HepG2 (cell line): ENCODE measurements at regions not wholly inside any gene's neighbourhood (a gene's known extent, or its start where the extent isn't known, plus 50 kb on each side); places are given as distances from the start of the nearest gene placed in this dataset.

ENCODE experiments used
- ATAC-seq: fragments of 200-7000 bp; cut with Tn5 transposase; 3 replicates; pipeline ENCODE4 v1.9.1; 2020; ENCODE audit warnings: mild to moderate bottlenecking, moderate library complexity
- BruUV-seq: library from RNA; stranded (reverse); fragments of 400-500 nt; replicated peaks from 2 replicates; lab custom pipeline; 2021; lab: Mats Ljungman, UMichigan
- CTCF ChIA-PET: fragments of 300-600 bp; formaldehyde crosslinking; extraction: SDS; loops from one replicate; lab custom pipeline; 2021; ENCODE audit warnings: low total read pairs, inconsistent platforms, low intra/inter-chr PET ratio; lab: Yijun Ruan, JAX
- POLR2A ChIA-PET: fragments of 350-600 bp; sonication (Branson Sonifier 250); formaldehyde crosslinking; loops from one replicate; lab custom pipeline; 2020; ENCODE audit warnings: antibody characterized with exemption, inconsistent platforms; lab: Yijun Ruan, JAX
- DNase-seq: peaks from one replicate; pipeline ENCODE4 v3.0.0-alpha.2; 2015; ENCODE audit warnings: low spot score
- FAIRE-seq: peaks from 3 replicates; lab custom pipeline; 2011; peaks lifted over from hg19 to GRCh38; lab: Jason Lieb, UNC
- H2AFZ ChIP-seq: one replicate; pipeline ENCODE4 v1.6.1; 2011; ENCODE audit warnings: low read length, inconsistent platforms
- H3K27ac ChIP-seq: fragments of 300-600 bp; 3 replicates; pipeline ENCODE4 v1.8.0; 2011; ENCODE audit warnings: mixed run types, mild to moderate bottlenecking, mixed read lengths, low read length, inconsistent platforms; ENCODE audit not compliant: insufficient read depth; ENCODE audit errors: extremely low read length
- H3K27me3 ChIP-seq, 2 experiments: fragments of 200-600 bp in 1 of 2; 2 replicates in 1 of 2; 3 replicates in 1 of 2; pipeline versions ENCODE4 v1.6.0 to v1.8.0; 2011; ENCODE audit warnings: low read length in 2 of 2, mild to moderate bottlenecking in 2 of 2, moderate library complexity in 2 of 2, inconsistent platforms in 1 of 2; ENCODE audit not compliant: insufficient read depth in 2 of 2, control insufficient read depth in 1 of 2
- H3K36me3 ChIP-seq, 2 experiments: fragments of 200-600 bp in 1 of 2; replicated peaks in 1 of 2; 2 replicates in 1 of 2; 3 replicates in 1 of 2; pipeline versions ENCODE4 v1.5.1 to v1.8.0; 2011; ENCODE audit warnings: low read length in 2 of 2, inconsistent platforms in 1 of 2; ENCODE audit not compliant: insufficient read depth in 2 of 2, control insufficient read depth in 1 of 2
- H3K4me1 ChIP-seq: 2 replicates; pipeline ENCODE4 v1.5.1; 2012; ENCODE audit warnings: low read length, inconsistent platforms; ENCODE audit not compliant: insufficient read depth
- H3K4me2 ChIP-seq: 2 replicates; pipeline ENCODE4 v1.6.0; 2011; ENCODE audit warnings: low read depth, low read length, inconsistent platforms
- H3K4me3 ChIP-seq, 3 experiments: fragments of 200-600 bp in 1 of 3; sonication (generic), shearing (Covaris generic) in 1 of 3; replicated peaks in 1 of 3; 2 replicates each; pipeline ENCODE4 v1.5.1; 2011 to 2016; ENCODE audit warnings: low read length in 3 of 3, inconsistent platforms in 2 of 3, low read depth in 2 of 3, mild to moderate bottlenecking in 2 of 3, control low read depth in 1 of 3, mixed read lengths in 1 of 3; ENCODE audit not compliant: insufficient read depth in 1 of 3
- H3K79me2 ChIP-seq: one replicate; pipeline ENCODE4 v1.6.1; 2011; ENCODE audit warnings: low read length, inconsistent platforms; ENCODE audit not compliant: insufficient read depth
- H3K9ac ChIP-seq: 2 replicates; pipeline ENCODE4 v1.6.0; 2011; ENCODE audit warnings: mild to moderate bottlenecking, low read depth, low read length, inconsistent platforms; ENCODE audit not compliant: insufficient read depth
- H3K9me3 ChIP-seq: 2 replicates; pipeline ENCODE4 v1.5.1; 2012; ENCODE audit warnings: mild to moderate bottlenecking, low read length
- H4K20me1 ChIP-seq: 2 replicates; pipeline ENCODE4 v1.6.0; 2011; ENCODE audit warnings: inconsistent platforms, mild to moderate bottlenecking, low read length, moderate library complexity; ENCODE audit not compliant: insufficient read depth
- IKZF1 ChIP-seq: fragments of 450-650 bp; IDR thresholded peaks from 2 replicates; pipeline ENCODE4 v1.7.1; 2016
- JARID2 ChIP-seq: sonication (generic); formaldehyde crosslinking; IDR thresholded peaks from 2 replicates; pipeline ENCODE4 v1.8.1; 2023; ENCODE audit warnings: missing genetic modification reagents, inconsistent platforms; ENCODE audit not compliant: insufficient replicate concordance
- KLF11 ChIP-seq: IDR thresholded peaks from 2 replicates; pipeline ENCODE4 v1.6.1; 2016; ENCODE audit warnings: missing compliant biosample characterization
- LRRFIP1 ChIP-seq: sonication (generic); formaldehyde crosslinking; conservative IDR thresholded peaks from 2 replicates; pipeline ENCODE4 v1.4.0; 2020; ENCODE audit warnings: missing genetic modification reagents
- NFE2 ChIP-seq: sonication (generic); formaldehyde crosslinking; IDR thresholded peaks from 2 replicates; pipeline ENCODE4 v1.4.0; 2020; ENCODE audit warnings: missing genetic modification reagents
- PHF20 ChIP-seq: sonication (generic); formaldehyde crosslinking; IDR thresholded peaks from 2 replicates; pipeline ENCODE4 v1.5.0; 2020; ENCODE audit warnings: mild to moderate bottlenecking, missing genetic modification reagents
- REL ChIP-seq: sonication (generic); formaldehyde crosslinking; conservative IDR thresholded peaks from 2 replicates; pipeline ENCODE4 v1.8.0; 2022; ENCODE audit warnings: mild to moderate bottlenecking, missing genetic modification reagents, moderate library complexity
- SIN3A ChIP-seq: IDR thresholded peaks from 2 replicates; pipeline ENCODE4 v1.6.1; 2011; ENCODE audit warnings: low read depth, mild to moderate bottlenecking, control low read depth, low read length, borderline replicate concordance
- SRY ChIP-seq: sonication (generic); formaldehyde crosslinking; IDR thresholded peaks from 2 replicates; pipeline ENCODE4 v1.8.0; 2022; ENCODE audit warnings: mild to moderate bottlenecking, missing genetic modification reagents
- TRIM24 ChIP-seq: sonication (generic); formaldehyde crosslinking; IDR thresholded peaks from 2 replicates; pipeline ENCODE4 v1.8.0; 2022; ENCODE audit warnings: mild to moderate bottlenecking, missing genetic modification reagents
- USF2 ChIP-seq, 2 experiments: sonication (generic) in 1 of 2; formaldehyde crosslinking in 1 of 2; IDR thresholded peaks; 2 replicates each; pipeline versions ENCODE4 v1.5.1 to v1.6.1; 2011 to 2020; ENCODE audit warnings: borderline replicate concordance in 1 of 2, low read depth in 1 of 2, low read length in 1 of 2, mild to moderate bottlenecking in 1 of 2, missing genetic modification reagents in 1 of 2, moderate library complexity in 1 of 2
- ZFP36L2 ChIP-seq: sonication (generic); formaldehyde crosslinking; IDR thresholded peaks from 2 replicates; pipeline ENCODE4 v1.4.0; 2020; ENCODE audit warnings: missing genetic modification reagents
- ZFP37 ChIP-seq: sonication (generic); formaldehyde crosslinking; IDR thresholded peaks from 2 replicates; pipeline ENCODE4 v1.4.0; 2020; ENCODE audit warnings: missing genetic modification reagents, borderline replicate concordance
- ZNF34 ChIP-seq: sonication (generic); formaldehyde crosslinking; IDR thresholded peaks from 2 replicates; pipeline ENCODE4 v1.4.0; 2020; ENCODE audit warnings: mild to moderate bottlenecking, missing genetic modification reagents, borderline replicate concordance
- ZNF629 ChIP-seq: sonication (generic); formaldehyde crosslinking; conservative IDR thresholded peaks from 2 replicates; pipeline ENCODE4 v1.5.0; 2020; ENCODE audit warnings: missing genetic modification reagents
- ZNF773 ChIP-seq: sonication (generic); formaldehyde crosslinking; IDR thresholded peaks from 2 replicates; pipeline ENCODE4 v1.4.0; 2020; ENCODE audit warnings: missing genetic modification reagents, borderline replicate concordance
- ZNF780A ChIP-seq: sonication (generic); formaldehyde crosslinking; IDR thresholded peaks from 2 replicates; pipeline ENCODE4 v1.8.0; 2022; ENCODE audit warnings: mild to moderate bottlenecking, missing genetic modification reagents, moderate library complexity
- ZNF781 ChIP-seq: sonication (generic); formaldehyde crosslinking; IDR thresholded peaks from 2 replicates; pipeline ENCODE4 v1.5.1; 2020; ENCODE audit warnings: borderline replicate concordance, mild to moderate bottlenecking, missing genetic modification reagents; ENCODE audit errors: not compliant biosample characterization
- ZNF883 ChIP-seq: sonication (generic); formaldehyde crosslinking; IDR thresholded peaks from 2 replicates; pipeline ENCODE4 v1.5.1; 2020; ENCODE audit warnings: mild to moderate bottlenecking, missing genetic modification reagents; ENCODE audit errors: not compliant biosample characterization
- WGBS: methylation state at CpG from one replicate; pipeline ENCODE4 v1.1.6; 2017; ENCODE audit warnings: low lambda C conversion rate; 5-methylcytosine and 5-hydroxymethylcytosine counted together
- in situ Hi-C: cut with HindIII; loops from 2 replicates; pipeline ENCODE4 v1.10.0; 2017; ENCODE audit warnings: low pct_unique_long_range_greater_than_20kb; ENCODE audit not compliant: extremely low pct_ligation_motif_present
- intact Hi-C: fragments of 100-400 bp; cut with micrococcal nuclease; formaldehyde crosslinking; loops from one replicate; pipeline ENCODE4 v1.10.0; 2022; ENCODE audit not compliant: unreplicated experiment

- no peak overlapping the region for H2AFZ ChIP-seq
- no peaks in the 10 kb centered on the region for H3K27me3 ChIP-seq
- no peak overlapping the region for H3K4me2 ChIP-seq
- H3K9ac ChIP-seq = no peak overlapping the region
- ChIA-PET POLR2A (no interaction called here), CTCF (no interaction called here)
- H3K27ac ChIP-seq = no peak overlapping the region
- in situ Hi-C loops (no loop called here), intact Hi-C loops (no loop called here)
- H3K79me2 ChIP-seq = no peaks in the 10 kb centered on the region
- DNase-seq (no peak), FAIRE-seq (no peak), ATAC-seq (no peak)
- H3K36me3 ChIP-seq = no peaks in the 10 kb centered on the region
- no peaks in the 10 kb centered on the region for H3K4me1 ChIP-seq
- BruUV-seq = no TSS peak
- H3K9me3 ChIP-seq = no peaks in the 10 kb centered on the region
- H4K20me1 ChIP-seq = no peaks in the 10 kb centered on the region
- WGBS = 15% methylated on average over 4 of the region's 4 CpGs
- no peak overlapping the region for H3K4me3 ChIP-seq
- TF ChIP-seq ZNF629 = no peak
- TF ChIP-seq IKZF1 = no peak
- TF ChIP-seq TRIM24 = no peak
- no peak for TF ChIP-seq PHF20 (CRISPR knock-in tag)
- no peak for TF ChIP-seq ZNF781 (CRISPR knock-in tag)
- TF ChIP-seq ZNF883 (CRISPR knock-in tag) = no peak
- no peak for TF ChIP-seq ZNF780A (CRISPR knock-in tag)
- TF ChIP-seq ZNF34 = no peak
- TF ChIP-seq KLF11 (CRISPR knock-in tag) = no peak
- no peak for TF ChIP-seq SIN3A
- no peak for TF ChIP-seq JARID2 (CRISPR knock-in tag)
- no peak for TF ChIP-seq REL
- TF ChIP-seq SRY (CRISPR knock-in tag) = no peak
- no peak for TF ChIP-seq LRRFIP1 (CRISPR knock-in tag)
- TF ChIP-seq ZNF773 (CRISPR knock-in tag) = no peak
- TF ChIP-seq ZFP37 (CRISPR knock-in tag) = no peak
- TF ChIP-seq NFE2 (CRISPR knock-in tag) = no peak
- TF ChIP-seq ZFP36L2 (CRISPR knock-in tag) = no peak
- TF ChIP-seq USF2 (IDR thresholded peaks at IDR 0.05; ENCODE audit: low read depth, low read length) = no peak
- TF ChIP-seq USF2 (CRISPR knock-in tag; IDR thresholded peaks at IDR 0.05; ENCODE audit: borderline replicate concordance) = no peak
Measured at GRCh38 chr7:16084875-16085274, 336.5 kb downstream of the CRPPA start.
